ENCODE measurements at regions not wholly inside any gene's neighbourhood (a gene's known extent, or its start where the extent isn't known, plus 50 kb on each side); places are given as distances from the start of the nearest gene placed in this dataset.

DNA sequence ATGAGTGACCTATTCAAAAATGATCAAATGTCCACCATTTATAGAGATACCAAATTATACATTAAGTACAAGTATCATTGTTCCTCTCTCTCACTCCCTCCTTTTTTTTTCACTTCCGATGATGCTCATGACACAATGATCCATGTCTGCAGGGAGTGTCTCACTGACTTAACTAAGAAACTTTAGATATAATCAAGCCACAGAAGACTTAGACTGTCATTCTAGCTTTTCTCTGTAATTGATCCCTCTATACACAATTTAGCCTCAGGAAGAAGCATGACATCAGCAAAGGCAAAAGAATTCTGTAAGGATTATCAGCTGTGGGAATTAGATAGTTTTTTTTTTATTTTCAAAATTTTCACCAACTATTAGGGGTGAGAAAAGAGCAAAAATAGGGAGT lies 734.9 kb upstream of the PCDH9 start:
- TF ChIP-seq, protein P1, sequence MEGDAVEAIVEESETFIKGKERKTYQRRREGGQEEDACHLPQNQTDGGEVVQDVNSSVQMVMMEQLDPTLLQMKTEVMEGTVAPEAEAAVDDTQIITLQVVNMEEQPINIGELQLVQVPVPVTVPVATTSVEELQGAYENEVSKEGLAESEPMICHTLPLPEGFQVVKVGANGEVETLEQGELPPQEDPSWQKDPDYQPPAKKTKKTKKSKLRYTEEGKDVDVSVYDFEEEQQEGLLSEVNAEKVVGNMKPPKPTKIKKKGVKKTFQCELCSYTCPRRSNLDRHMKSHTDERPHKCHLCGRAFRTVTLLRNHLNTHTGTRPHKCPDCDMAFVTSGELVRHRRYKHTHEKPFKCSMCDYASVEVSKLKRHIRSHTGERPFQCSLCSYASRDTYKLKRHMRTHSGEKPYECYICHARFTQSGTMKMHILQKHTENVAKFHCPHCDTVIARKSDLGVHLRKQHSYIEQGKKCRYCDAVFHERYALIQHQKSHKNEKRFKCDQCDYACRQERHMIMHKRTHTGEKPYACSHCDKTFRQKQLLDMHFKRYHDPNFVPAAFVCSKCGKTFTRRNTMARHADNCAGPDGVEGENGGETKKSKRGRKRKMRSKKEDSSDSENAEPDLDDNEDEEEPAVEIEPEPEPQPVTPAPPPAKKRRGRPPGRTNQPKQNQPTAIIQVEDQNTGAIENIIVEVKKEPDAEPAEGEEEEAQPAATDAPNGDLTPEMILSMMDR (IDR thresholded peaks at IDR 0.05) = no peak
- TF ChIP-seq POLR2A (IDR thresholded peaks at IDR 0.05) = no peak
